NT2/D1 (cell line): ENCODE measurements at regions not wholly inside any gene's neighbourhood (a gene's known extent, or its start where the extent isn't known, plus 50 kb on each side); places are given as distances from the start of the nearest gene placed in this dataset.

Source experiments
- DNase-seq: peaks from one replicate; pipeline ENCODE4 v3.0.0-alpha.2; 2011; ENCODE audit warnings: low read depth, low spot score
- H3K27me3 ChIP-seq: 2 replicates; pipeline ENCODE4 v1.6.0; 2011; ENCODE audit warnings: mild to moderate bottlenecking; ENCODE audit not compliant: insufficient read length, insufficient read depth
- H3K36me3 ChIP-seq: 2 replicates; pipeline ENCODE4 v1.6.1; 2011; ENCODE audit warnings: mild to moderate bottlenecking, low read length, mixed read lengths; ENCODE audit not compliant: insufficient read depth, insufficient read length
- H3K4me1 ChIP-seq: 2 replicates; pipeline ENCODE4 v1.5.1; 2011; ENCODE audit not compliant: insufficient read depth, insufficient read length
- H3K4me3 ChIP-seq: 2 replicates; pipeline ENCODE4 v1.5.1; 2011; ENCODE audit warnings: low read depth; ENCODE audit not compliant: insufficient read length
- H3K9ac ChIP-seq: 2 replicates; pipeline ENCODE4 v1.6.0; 2011; ENCODE audit warnings: low read depth; ENCODE audit not compliant: insufficient read length
- H3K9me3 ChIP-seq: 2 replicates; pipeline ENCODE4 v1.5.1; 2011; ENCODE audit warnings: mild to moderate bottlenecking, low read length; ENCODE audit not compliant: insufficient read depth
- SUZ12 ChIP-seq: IDR thresholded peaks from 2 replicates; pipeline ENCODE4 v1.6.1; 2011; ENCODE audit not compliant: insufficient read length, insufficient read depth; ENCODE audit errors: extremely low read depth
- YY1 ChIP-seq: IDR thresholded peaks from 2 replicates; pipeline ENCODE4 v1.6.1; 2011; ENCODE audit not compliant: insufficient read length, insufficient read depth
- ZNF274 ChIP-seq: IDR thresholded peaks from 2 replicates; pipeline ENCODE4 v1.6.1; 2011; ENCODE audit warnings: mild to moderate bottlenecking, low read depth, low read length

DNA sequence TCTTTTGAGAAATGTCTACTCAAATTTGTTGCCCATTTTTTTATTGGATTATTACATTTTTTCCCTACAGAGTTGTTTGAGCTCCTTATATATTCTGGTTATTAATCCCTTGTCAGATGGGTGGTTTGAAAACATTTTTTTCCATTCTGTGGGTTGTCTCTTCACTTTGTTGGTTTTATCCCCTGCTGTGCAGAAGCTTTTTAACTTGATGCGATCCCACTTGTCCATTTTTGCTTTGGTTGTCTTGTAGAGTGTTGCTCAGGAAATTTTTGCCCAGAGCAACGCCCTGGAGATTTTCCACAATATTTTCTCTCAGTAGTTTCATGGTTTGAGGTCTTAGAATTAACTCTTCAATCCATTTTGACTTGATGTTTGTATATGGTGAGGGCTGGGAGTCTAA is 592.8 kb upstream of the GOT2 start:
- Histone ChIP-seq H3K36me3 (no peaks in the 10 kb centered on the region), H3K9me3 (no peaks in the 10 kb centered on the region), H3K4me3 (no peak overlapping the region), H3K27me3 (peaks cover 19% of the 10 kb centered on the region), H3K4me1 (no peaks in the 10 kb centered on the region), H3K9ac (no peak overlapping the region)
- TF ChIP-seq YY1 (no peak), ZNF274 (no peak)
- no peak for DNase-seq

GRCh38 chr16:59324462-59324861 is 590.3 kb upstream of the GOT2 start:
- DNase-seq = no peak
- H3K36me3 ChIP-seq = no peaks in the 10 kb centered on the region
- peaks cover 4% of the 10 kb centered on the region for H3K27me3 ChIP-seq
- H3K9me3 ChIP-seq = no peaks in the 10 kb centered on the region
- no peak overlapping the region for H3K9ac ChIP-seq
- no peak for TF ChIP-seq YY1
- no peak for TF ChIP-seq SUZ12
- TF ChIP-seq ZNF274 = no peak
- H3K4me3 ChIP-seq = no peak overlapping the region
- no peaks in the 10 kb centered on the region for H3K4me1 ChIP-seq

DNA sequence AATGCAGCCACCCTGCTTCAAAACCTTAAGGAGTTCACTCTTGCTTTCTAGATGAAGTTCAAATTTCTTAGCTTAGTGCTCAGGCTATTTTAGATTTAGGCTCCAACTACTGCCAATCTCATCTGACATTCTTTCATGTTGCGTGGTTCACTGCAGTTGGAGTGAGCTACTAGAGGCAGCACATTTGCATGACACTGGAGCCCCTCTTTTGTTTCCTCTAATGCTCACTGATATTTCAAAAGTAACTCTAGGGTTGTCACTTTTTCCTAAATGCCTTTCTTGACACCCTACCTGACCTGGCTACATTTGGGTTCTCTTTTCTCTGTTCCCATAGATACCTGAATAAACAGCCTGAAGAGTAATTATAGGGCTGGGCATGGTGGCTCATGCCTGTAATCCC is 586.5 kb upstream of the GOT2 start:
- no peaks in the 10 kb centered on the region for H3K27me3 ChIP-seq
- no peaks in the 10 kb centered on the region for H3K4me1 ChIP-seq
- no peaks in the 10 kb centered on the region for H3K9me3 ChIP-seq
- TF ChIP-seq YY1 (no peak), ZNF274 (no peak), SUZ12 (no peak)
- H3K36me3 ChIP-seq = no peaks in the 10 kb centered on the region
- no peak for DNase-seq
- H3K4me3 ChIP-seq = no peak overlapping the region
- H3K9ac ChIP-seq = no peak overlapping the region

DNA sequence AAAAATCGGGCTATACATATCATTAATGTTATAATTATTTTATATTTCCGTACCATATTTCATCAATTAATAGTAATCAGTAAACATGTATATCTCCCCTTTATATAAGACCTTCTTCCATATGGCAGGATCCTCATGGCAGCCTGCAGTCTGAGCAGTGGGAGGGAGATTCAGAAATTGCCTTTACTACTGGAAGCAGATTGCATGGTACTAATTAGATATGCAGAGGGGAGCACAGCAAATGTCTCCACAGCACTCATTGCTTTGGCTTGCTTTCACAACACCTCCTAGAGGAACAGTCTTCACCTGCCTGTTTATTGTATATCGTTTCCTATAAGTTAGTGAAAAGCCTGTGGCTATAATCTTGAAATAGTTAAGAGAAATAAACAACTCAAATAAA is 585.8 kb upstream of the GOT2 start:
- no peak overlapping the region for H3K4me3 ChIP-seq
- H3K4me1 ChIP-seq = no peaks in the 10 kb centered on the region
- H3K9ac ChIP-seq = no peak overlapping the region
- H3K36me3 ChIP-seq = no peaks in the 10 kb centered on the region
- DNase-seq = no peak
- no peaks in the 10 kb centered on the region for H3K9me3 ChIP-seq
- no peak for TF ChIP-seq YY1
- TF ChIP-seq SUZ12 = no peak
- TF ChIP-seq ZNF274 = no peak
- H3K27me3 ChIP-seq = no peaks in the 10 kb centered on the region

DNA sequence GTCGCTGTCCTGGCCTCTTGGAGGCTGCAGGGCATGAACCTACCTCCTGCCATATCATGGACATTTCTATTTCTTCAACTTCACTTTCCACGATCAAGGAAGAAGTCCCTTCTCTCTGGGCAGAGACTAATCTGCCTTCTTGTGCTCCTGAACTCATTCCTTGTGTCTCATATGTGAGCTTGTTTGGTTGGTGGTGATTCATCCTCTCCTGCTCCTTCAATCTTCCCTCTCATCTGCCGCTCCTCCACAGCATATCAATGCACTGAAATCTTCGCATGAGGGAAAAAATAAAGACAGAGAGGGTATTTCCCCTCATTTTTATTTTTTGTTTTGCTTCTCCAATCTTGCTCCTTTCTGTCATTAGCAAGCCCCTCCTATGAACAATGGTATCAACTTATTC is 571.7 kb upstream of the GOT2 start:
- DNase-seq = no peak
- H3K9me3 ChIP-seq = no peaks in the 10 kb centered on the region
- no peaks in the 10 kb centered on the region for H3K36me3 ChIP-seq
- H3K27me3 ChIP-seq = no peaks in the 10 kb centered on the region
- TF ChIP-seq ZNF274 = no peak
- no peak for TF ChIP-seq SUZ12
- TF ChIP-seq YY1 = no peak
- H3K9ac ChIP-seq = no peak overlapping the region
- H3K4me1 ChIP-seq = no peaks in the 10 kb centered on the region
- H3K4me3 ChIP-seq = no peak overlapping the region

- no peaks in the 10 kb centered on the region for H3K27me3 ChIP-seq
- H3K9ac ChIP-seq = no peak overlapping the region
- H3K4me1 ChIP-seq = no peaks in the 10 kb centered on the region
- no peaks in the 10 kb centered on the region for H3K36me3 ChIP-seq
- no peaks in the 10 kb centered on the region for H3K9me3 ChIP-seq
- H3K4me3 ChIP-seq = no peak overlapping the region
- DNase-seq = no peak
- TF ChIP-seq YY1 (no peak), SUZ12 (no peak), ZNF274 (no peak)
Observed at GRCh38 chr16:59296888-59297287, 562.8 kb upstream of the GOT2 start.

DNA sequence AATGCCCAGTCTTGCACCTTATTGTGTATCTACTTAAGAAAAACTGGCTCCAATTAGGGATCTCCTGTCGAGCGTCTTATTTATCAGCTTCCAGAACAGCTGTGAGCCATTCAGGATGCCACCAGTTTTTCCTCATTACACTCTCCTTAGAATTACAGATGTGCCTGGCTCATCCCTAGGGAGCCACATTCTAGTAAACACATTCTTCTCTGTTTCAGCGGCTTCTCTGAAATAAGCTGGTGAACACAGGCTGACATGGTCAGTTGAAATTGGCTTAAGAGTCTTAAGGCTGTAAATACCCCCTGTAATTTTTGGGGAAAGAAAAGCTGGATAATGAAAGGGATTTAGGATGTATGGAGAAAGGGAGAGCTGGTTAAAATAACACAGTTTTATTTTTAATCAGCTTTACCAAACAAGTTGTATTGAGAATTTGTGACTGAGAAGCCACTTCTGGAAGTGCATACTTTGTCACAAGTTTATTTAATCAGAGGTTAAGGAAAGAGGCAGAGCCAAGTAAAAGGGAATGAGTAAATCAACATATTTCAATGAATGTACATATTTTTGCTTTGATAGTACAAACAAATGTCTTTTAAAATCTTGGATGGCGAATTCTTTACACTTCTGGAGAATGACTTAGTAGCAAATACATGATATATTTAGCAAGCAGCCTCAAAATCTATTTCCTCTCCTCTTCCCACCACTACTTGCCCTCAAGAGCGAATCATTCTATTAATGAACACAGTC is 562.0 kb upstream of the GOT2 start:
- no peak overlapping the region for H3K4me3 ChIP-seq
- H3K9ac ChIP-seq = no peak overlapping the region
- H3K27me3 ChIP-seq = no peaks in the 10 kb centered on the region
- no peak for DNase-seq
- no peaks in the 10 kb centered on the region for H3K9me3 ChIP-seq
- TF ChIP-seq SUZ12 (no peak), YY1 (no peak), ZNF274 (no peak)
- no peaks in the 10 kb centered on the region for H3K36me3 ChIP-seq
- H3K4me1 ChIP-seq = no peaks in the 10 kb centered on the region
